Kidney (tissue), 13 donors: ENCODE measurements at regions not wholly inside any gene's neighbourhood (a gene's known extent, or its start where the extent isn't known, plus 50 kb on each side); places are given as distances from the start of the nearest gene placed in this dataset.

Experiments
- DNase-seq, 5 donors: peaks; one replicate each; pipeline ENCODE4 v3.0.0-alpha.2; 2013 to 2020
- FAIRE-seq: peaks from 2 replicates; lab custom pipeline; 2012; peaks lifted over from hg19 to GRCh38; lab: Jason Lieb, UNC
- H3K27ac ChIP-seq, 2 donors: one replicate each; pipeline ENCODE4 v1.7.0; 2013; ENCODE audit warnings: low read depth in 2 of 2, low read length in 2 of 2, inconsistent platforms in 1 of 2
- H3K27me3 ChIP-seq: one replicate; pipeline ENCODE4 v1.7.1; 2013; ENCODE audit warnings: low read length, inconsistent platforms; ENCODE audit not compliant: control insufficient read depth, insufficient read depth
- H3K36me3 ChIP-seq, 3 donors: one replicate each; pipeline versions ENCODE4 v1.7.0 to v1.7.1; 2013; ENCODE audit warnings: low read length in 3 of 3, control low read depth in 1 of 3, inconsistent platforms in 1 of 3; ENCODE audit not compliant: insufficient read depth in 3 of 3, control insufficient read depth in 2 of 3
- H3K4me1 ChIP-seq, 3 donors: one replicate each; pipeline versions ENCODE4 v1.7.0 to v1.7.1; 2013; ENCODE audit warnings: low read length in 3 of 3, inconsistent platforms in 1 of 3, low read depth in 1 of 3; ENCODE audit not compliant: control insufficient read depth in 2 of 3, insufficient read depth in 2 of 3
- H3K4me3 ChIP-seq, 3 donors: one replicate each; pipeline versions ENCODE4 v1.7.0 to v1.8.1; 2013; ENCODE audit warnings: low read length in 3 of 3, control low read depth in 1 of 3, inconsistent platforms in 1 of 3
- H3K9ac ChIP-seq, 3 donors: one replicate each; pipeline versions ENCODE4 v1.7.0 to v1.7.1; 2013; ENCODE audit warnings: low read length in 3 of 3, control low read depth in 1 of 3, inconsistent platforms in 1 of 3
- H3K9me3 ChIP-seq, 3 donors: one replicate each; pipeline versions ENCODE4 v1.7.0 to v1.7.1; 2013; ENCODE audit warnings: low read length in 3 of 3, control low read depth in 1 of 3, inconsistent platforms in 1 of 3; ENCODE audit not compliant: control insufficient read depth in 2 of 3, insufficient read depth in 1 of 3
- CTCF ChIP-seq: IDR thresholded peaks from 3 replicates; pipeline ENCODE4 v1.5.1; 2012; ENCODE audit warnings: mild to moderate bottlenecking, moderate library complexity, borderline replicate concordance; ENCODE audit not compliant: insufficient read depth; ENCODE audit errors: extremely low read depth
- intact Hi-C: fragments of 100-400 bp; cut with DNase I; formaldehyde crosslinking; loops from one replicate; pipeline ENCODE4 v1.11.1; 2022
- donor health status: control.
- donor health status: control.
- donor health status: control.
- donor health status: control.
- donor health status: control.
- donor health status: DM: yes; HTN: yes; CAD: no.
- donor health status: Normal renal cell carcinoma (clear cell type).

- peaks cover 2% of the 10 kb centered on the region for H3K27me3 ChIP-seq
- H3K36me3 ChIP-seq = no peaks in the 10 kb centered on the region
These were observed 458.5 kb downstream of the BRD1 start for GRCh38 chr22:49368976-49369725.

GRCh38 chr22:49368221-49368975 is 459.3 kb downstream of the BRD1 start:
- DNase-seq = peak in 1 of 5 donors; percentile 46
- Histone ChIP-seq H3K27ac (no peak overlapping the region), H3K36me3 (no peaks in the 10 kb centered on the region), H3K4me1 (no peaks in the 10 kb centered on the region), H3K9me3 (no peaks in the 10 kb centered on the region), H3K4me3 (no peak overlapping the region), H3K9ac (no peak overlapping the region), H3K27me3 (peaks cover 2% of the 10 kb centered on the region)
- intact Hi-C loops = no loop called here
- no peak for TF ChIP-seq CTCF
- no peak for FAIRE-seq

More at GRCh38 chr22:49368976-49369725, 458.5 kb downstream of the BRD1 start:
- intact Hi-C loops = no loop called here
- no peak for TF ChIP-seq CTCF
- Histone ChIP-seq H3K9ac (no peak overlapping the region), H3K27ac (peak overlapping the region in 1 of 2 donors; percentile 11), H3K9me3 (no peaks in the 10 kb centered on the region), H3K4me1 (no peaks in the 10 kb centered on the region), H3K4me3 (no peak overlapping the region)
- FAIRE-seq = no peak
- peak in 1 of 5 donors; percentile 80 for DNase-seq

- no peak for FAIRE-seq
- intact Hi-C loops = no loop called here
- Histone ChIP-seq H3K9ac (no peak overlapping the region), H3K4me1 (no peaks in the 10 kb centered on the region), H3K27ac (no peak overlapping the region), H3K9me3 (no peaks in the 10 kb centered on the region), H3K27me3 (peaks cover 2% of the 10 kb centered on the region), H3K36me3 (no peaks in the 10 kb centered on the region), H3K4me3 (no peak overlapping the region)
- TF ChIP-seq CTCF = no peak
- peak in 4 of 5 donors; percentile 29 to 36 (median 32) for DNase-seq
These were observed 460.5 kb downstream of the BRD1 start for GRCh38 chr22:49367041-49367697.
